ENCODE measurements at regions not wholly inside any gene's neighbourhood (a gene's known extent, or its start where the extent isn't known, plus 50 kb on each side); places are given as distances from the start of the nearest gene placed in this dataset.
"Not testable (repeated sequence)": the region's sequence is repeated elsewhere in the genome, so short reads cannot be mapped to it uniquely, and the experiment has no call there.

DNA sequence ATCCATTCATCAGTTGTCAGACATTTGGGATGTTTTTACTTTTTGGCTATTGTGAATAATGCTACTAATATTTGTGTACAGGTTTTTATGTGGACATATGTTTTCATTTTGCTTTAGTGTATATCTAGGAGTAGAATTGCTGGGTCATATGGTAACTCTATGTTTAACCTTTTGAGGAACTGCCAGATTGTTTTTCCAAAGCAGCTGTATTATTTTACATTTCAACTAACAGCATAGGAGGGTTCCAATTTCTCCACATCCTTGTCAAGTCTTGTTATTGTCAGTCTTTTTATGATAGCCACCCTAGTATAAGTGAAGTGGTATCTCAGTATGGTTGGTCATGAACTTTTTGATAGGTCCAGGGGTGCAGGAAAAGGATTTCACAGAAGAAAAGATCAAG, 114.5 kb upstream of the FAM9C start:
- peaks cover 0 to 13% (median 8%) of the 10 kb centered on the region in 8 donors for H3K9me3 Mint-ChIP-seq
- CTCF ChIA-PET (ENCODE audit: partially characterized antibody): no interaction called here
- intact Hi-C loops (cut with micrococcal nuclease): no loop called here

DNA sequence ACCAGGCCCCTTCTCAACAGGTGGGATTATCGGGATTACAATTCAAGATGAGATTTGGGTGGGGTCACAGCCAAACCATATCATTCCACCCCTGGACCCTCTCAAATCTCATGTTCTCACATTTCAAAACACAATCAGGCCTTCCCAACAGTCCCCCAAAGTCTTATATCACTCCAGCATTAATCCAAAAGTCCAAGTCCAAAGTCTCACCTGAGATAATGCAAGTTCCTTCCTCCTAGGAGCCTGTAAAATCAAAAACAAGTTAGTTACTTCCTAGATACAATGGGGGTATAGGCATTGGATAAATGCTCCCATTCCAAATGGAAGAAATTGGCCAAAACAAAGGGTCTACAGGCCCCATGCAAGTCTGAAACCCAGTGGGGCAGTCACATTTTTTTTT, 111.1 kb upstream of the FAM9C start:
- Mint-ChIP-seq H3K9me3 (peaks cover 0 to 30% (median 23%) of the 10 kb centered on the region in 8 donors), H3K4me1 (peaks cover 10 to 34% (median 18%) of the 10 kb centered on the region in 4 donors), H3K27ac (peak overlapping the region in 2 of 7 donors; percentile 23 to 41)
- H3K9me3 ChIP-seq (ENCODE audit: control insufficient read depth in 1 of 2, low read length in 2 of 2); H3K4me3 Mint-ChIP-seq; H3K27me3 ChIP-seq (ENCODE audit: insufficient read depth, low read length); POLR2A ChIA-PET (ENCODE audit: partially characterized antibody); H3K36me3 Mint-ChIP-seq; DNase-seq; H3K27me3 Mint-ChIP-seq; H3K27ac ChIP-seq (ENCODE audit: low read depth, low read length); CTCF ChIA-PET (ENCODE audit: partially characterized antibody); H3K36me3 ChIP-seq (ENCODE audit: insufficient read depth, low read length); H3K4me3 ChIP-seq (ENCODE audit: low read length in 2 of 2); intact Hi-C loops (cut with micrococcal nuclease): not testable (repeated sequence)
- peaks cover 22% of the 10 kb centered on the region for H3K4me1 ChIP-seq (ENCODE audit: insufficient read depth, low read length)

More for the DNA sequence above, 114.5 kb upstream of the FAM9C start:
- H3K27ac Mint-ChIP-seq: no peak overlapping the region
- no peak for DNase-seq
- Histone ChIP-seq H3K4me3 (ENCODE audit: low read length in 2 of 2) (no peak overlapping the region), H3K4me1 (ENCODE audit: insufficient read depth, low read length) (peaks cover 3% of the 10 kb centered on the region), H3K27ac (ENCODE audit: low read depth, low read length) (no peak overlapping the region), H3K36me3 (ENCODE audit: insufficient read depth, low read length) (no peaks in the 10 kb centered on the region), H3K9me3 (ENCODE audit: control insufficient read depth in 1 of 2, low read length in 2 of 2) (no peaks in the 10 kb centered on the region), H3K27me3 (ENCODE audit: insufficient read depth, low read length) (no peaks in the 10 kb centered on the region)
- H3K27me3 Mint-ChIP-seq: no peaks in the 10 kb centered on the region
- no peaks in the 10 kb centered on the region for H3K36me3 Mint-ChIP-seq
- H3K4me1 Mint-ChIP-seq: peaks cover 5 to 17% (median 7%) of the 10 kb centered on the region in 4 donors
- no peak overlapping the region for H3K4me3 Mint-ChIP-seq
- POLR2A ChIA-PET (ENCODE audit: partially characterized antibody): no interaction called here

DNA sequence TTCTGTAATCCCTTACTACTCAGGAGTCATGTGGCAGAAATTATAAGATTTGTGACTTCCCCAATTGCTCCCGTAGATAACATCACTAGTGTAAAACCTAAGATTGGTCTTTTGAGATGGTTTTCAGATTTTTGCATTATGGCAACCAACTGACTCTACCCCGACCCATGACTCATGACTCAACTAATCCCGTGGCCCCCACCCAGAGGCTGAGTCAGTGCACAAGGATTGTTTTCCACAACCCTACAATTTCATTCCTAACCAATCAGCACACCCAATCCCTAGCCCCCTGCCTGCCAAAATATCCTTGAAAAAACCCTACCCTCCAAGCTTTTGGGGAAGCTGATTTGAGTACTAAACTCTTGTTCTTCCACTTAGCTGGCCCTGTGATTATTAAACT, 109.4 kb upstream of the FAM9C start:
- no peaks in the 10 kb centered on the region for H3K27me3 ChIP-seq (ENCODE audit: insufficient read depth, low read length)
- peak overlapping the region in 6 of 7 donors; percentile 37 to 69 (median 48) for H3K27ac Mint-ChIP-seq
- H3K27ac ChIP-seq (ENCODE audit: low read depth, low read length): no peak overlapping the region
- peaks cover 0 to 3% of the 10 kb centered on the region in 2 donors for H3K36me3 Mint-ChIP-seq
- ChIA-PET POLR2A (ENCODE audit: partially characterized antibody) (no interaction called here), CTCF (ENCODE audit: partially characterized antibody) (interaction anchor here (2.2 kb wide), 1 partner anchor 61 kb away, joined by 7 read pairs; no protein-coding TSS in a partner anchor)
- intact Hi-C loops (cut with micrococcal nuclease): loop anchor here (2.0 kb wide), 1 partner anchor 61 kb away; no protein-coding TSS in a partner anchor
- no peaks in the 10 kb centered on the region for H3K36me3 ChIP-seq (ENCODE audit: insufficient read depth, low read length)
- no peaks in the 10 kb centered on the region for H3K9me3 ChIP-seq (ENCODE audit: control insufficient read depth in 1 of 2, low read length in 2 of 2)
- H3K9me3 Mint-ChIP-seq: peaks cover 0 to 30% (median 23%) of the 10 kb centered on the region in 8 donors
- peaks cover 10 to 34% (median 17%) of the 10 kb centered on the region in 4 donors for H3K4me1 Mint-ChIP-seq
- H3K4me3 Mint-ChIP-seq: peak overlapping the region in 1 of 8 donors; percentile 7
- H3K4me1 ChIP-seq (ENCODE audit: insufficient read depth, low read length): peaks cover 22% of the 10 kb centered on the region
- no peaks in the 10 kb centered on the region for H3K27me3 Mint-ChIP-seq
- no peak for DNase-seq
- H3K4me3 ChIP-seq (ENCODE audit: low read length in 2 of 2): no peak overlapping the region

DNA sequence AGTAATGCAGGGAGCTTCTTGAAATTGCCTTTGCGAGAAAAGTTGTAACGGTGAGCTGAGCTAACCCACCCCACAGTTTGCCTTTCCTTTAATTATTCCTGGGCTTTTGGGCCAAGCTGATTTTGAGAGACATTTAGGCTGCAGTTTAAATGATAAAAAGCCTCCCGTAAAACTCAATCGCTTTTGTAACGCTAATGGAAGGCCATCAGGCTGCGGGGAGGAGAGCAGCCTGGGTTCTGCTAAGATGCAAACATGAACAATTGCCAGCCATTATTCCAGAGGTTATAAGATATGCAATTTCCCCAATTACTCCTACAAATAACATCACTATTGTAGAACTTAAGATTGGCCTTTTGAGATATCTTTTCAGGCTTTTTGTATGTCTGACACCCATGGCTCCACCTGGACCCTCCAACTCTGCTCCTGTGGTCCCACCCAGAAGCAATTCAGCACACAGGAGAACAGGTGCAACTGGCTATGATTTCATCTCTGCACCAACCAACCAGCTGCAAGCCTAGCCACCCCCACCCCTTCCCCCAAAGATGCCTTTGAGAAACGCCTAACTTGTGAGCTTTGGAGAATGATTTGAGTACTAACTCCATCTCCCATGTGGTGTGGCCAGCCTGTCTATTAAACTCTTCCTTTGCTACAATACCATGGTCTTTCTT, 108.2 kb upstream of the FAM9C start:
- H3K9me3 ChIP-seq (ENCODE audit: control insufficient read depth in 1 of 2, low read length in 2 of 2): no peaks in the 10 kb centered on the region
- H3K4me3 ChIP-seq (ENCODE audit: low read length in 2 of 2): no peak overlapping the region
- peaks cover 22% of the 10 kb centered on the region for H3K4me1 ChIP-seq (ENCODE audit: insufficient read depth, low read length)
- peaks cover 10 to 34% (median 17%) of the 10 kb centered on the region in 4 donors for H3K4me1 Mint-ChIP-seq
- H3K27me3 ChIP-seq (ENCODE audit: insufficient read depth, low read length): no peaks in the 10 kb centered on the region
- ChIA-PET POLR2A (ENCODE audit: partially characterized antibody) (interaction anchor here (0.9 to 1.9 kb wide), 11 partner anchors 14 to 321 kb away, joined by 3 to 13 read pairs (median 4); no protein-coding TSS in a partner anchor), CTCF (ENCODE audit: partially characterized antibody) (interaction anchor here (1.0 to 2.2 kb wide), 3 partner anchors 13 to 60 kb away, joined by 3 to 7 read pairs (median 3); no protein-coding TSS in a partner anchor)
- peak overlapping the region; percentile 51 for H3K27ac ChIP-seq (ENCODE audit: low read depth, low read length)
- no peaks in the 10 kb centered on the region for H3K36me3 ChIP-seq (ENCODE audit: insufficient read depth, low read length)
- intact Hi-C loops (cut with micrococcal nuclease): loop anchor here (2.0 kb wide), 1 partner anchor 60 kb away; no protein-coding TSS in a partner anchor
- no peak for DNase-seq
- H3K36me3 Mint-ChIP-seq: peaks cover 0 to 3% of the 10 kb centered on the region in 2 donors
- H3K27ac Mint-ChIP-seq: peak overlapping the region; percentile 88 to 97 (median 94)
- peaks cover 0 to 35% (median 24%) of the 10 kb centered on the region in 8 donors for H3K9me3 Mint-ChIP-seq
- peak overlapping the region in 4 of 8 donors; percentile 31 to 73 (median 63) for H3K4me3 Mint-ChIP-seq
- H3K27me3 Mint-ChIP-seq: no peaks in the 10 kb centered on the region

DNA sequence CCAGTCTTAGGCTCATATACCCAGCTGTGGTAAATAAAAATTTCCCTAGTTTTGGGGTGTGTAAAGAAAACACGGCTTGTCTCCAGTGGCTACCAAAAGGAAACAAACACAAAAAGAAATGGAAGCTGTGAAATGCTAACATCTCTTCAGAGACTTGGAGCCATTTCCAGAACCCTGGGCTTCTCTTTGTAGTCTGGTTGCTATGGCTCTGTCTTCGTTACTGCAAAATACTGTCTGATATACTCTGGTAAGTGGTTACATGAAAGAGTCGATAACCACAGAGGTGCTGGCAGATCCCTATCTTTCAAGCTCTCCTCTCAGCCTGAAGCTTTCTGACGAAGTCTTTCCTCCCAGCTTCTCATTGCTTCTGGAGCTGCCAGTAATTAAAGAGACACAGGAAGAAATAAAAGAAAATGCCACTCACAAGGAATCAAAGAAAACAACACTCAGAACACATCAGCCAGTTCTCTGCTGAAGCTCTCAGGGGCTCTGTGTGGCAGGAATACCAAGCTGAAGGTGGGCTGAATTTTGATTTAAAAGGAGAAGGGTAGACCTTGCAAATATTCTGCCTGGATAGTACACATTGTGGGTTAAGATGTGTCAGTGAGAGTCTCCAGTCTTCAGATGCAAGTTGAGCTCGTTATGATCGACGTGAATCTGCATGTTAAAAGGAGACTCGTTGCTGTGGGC, 107.6 kb upstream of the FAM9C start:
- Histone ChIP-seq H3K27me3 (ENCODE audit: insufficient read depth, low read length) (no peaks in the 10 kb centered on the region), H3K4me1 (ENCODE audit: insufficient read depth, low read length) (peaks cover 22% of the 10 kb centered on the region), H3K9me3 (ENCODE audit: control insufficient read depth in 1 of 2, low read length in 2 of 2) (no peaks in the 10 kb centered on the region), H3K4me3 (ENCODE audit: low read length in 2 of 2) (no peak overlapping the region), H3K27ac (ENCODE audit: low read depth, low read length) (peak overlapping the region; percentile 51), H3K36me3 (ENCODE audit: insufficient read depth, low read length) (no peaks in the 10 kb centered on the region)
- no peaks in the 10 kb centered on the region for H3K27me3 Mint-ChIP-seq
- ChIA-PET CTCF (ENCODE audit: partially characterized antibody) (interaction anchor here (1.0 to 2.2 kb wide), 4 partner anchors 12 to 336 kb away, joined by 3 to 7 read pairs (median 4); no protein-coding TSS in a partner anchor), POLR2A (ENCODE audit: partially characterized antibody) (interaction anchor here (0.6 to 1.9 kb wide), 14 partner anchors 14 to 322 kb away, joined by 3 to 13 read pairs (median 4); no protein-coding TSS in a partner anchor)
- peaks cover 10 to 34% (median 17%) of the 10 kb centered on the region in 4 donors for H3K4me1 Mint-ChIP-seq
- H3K27ac Mint-ChIP-seq: peak overlapping the region; percentile 88 to 97 (median 94)
- H3K36me3 Mint-ChIP-seq: peaks cover 0 to 4% of the 10 kb centered on the region in 2 donors
- intact Hi-C loops (cut with micrococcal nuclease): loop anchor here (2.0 kb wide), 1 partner anchor 59 kb away; no protein-coding TSS in a partner anchor
- peak overlapping the region; percentile 32 to 73 (median 58) for H3K4me3 Mint-ChIP-seq
- DNase-seq: peak; percentile 76 to 89 (median 84)
- peaks cover 0 to 41% (median 29%) of the 10 kb centered on the region in 8 donors for H3K9me3 Mint-ChIP-seq

DNA sequence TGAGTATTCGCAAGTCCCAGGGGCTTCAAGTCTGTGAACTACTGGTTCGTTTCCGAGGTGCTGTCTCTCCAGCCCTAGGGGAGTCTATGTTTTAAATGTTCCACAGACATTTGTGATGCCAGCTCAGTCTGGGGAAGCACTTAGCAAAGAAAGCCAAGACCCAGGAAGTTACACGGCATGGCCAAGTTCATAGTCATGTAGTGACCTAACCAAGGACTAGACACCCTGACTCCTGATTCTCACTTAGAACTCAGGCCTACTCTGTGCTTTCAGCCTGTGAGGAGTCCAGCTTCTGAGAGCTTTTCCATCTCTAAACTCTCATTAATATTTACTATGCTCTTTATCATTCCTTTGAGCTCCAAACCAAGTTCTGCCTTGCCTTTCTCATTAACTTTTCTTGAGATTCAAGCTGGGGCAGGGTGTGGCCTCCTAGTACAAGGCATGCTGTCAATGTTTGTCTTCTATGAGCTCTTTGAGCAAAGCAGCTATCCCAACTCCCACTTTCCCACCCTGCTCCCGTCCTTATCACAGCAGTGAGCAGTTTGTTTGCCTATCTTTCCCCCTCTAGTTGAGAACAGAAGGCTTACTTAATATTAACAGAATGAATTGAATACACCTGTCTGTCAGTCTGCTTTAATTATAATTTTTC, 105.4 kb upstream of the FAM9C start:
- Mint-ChIP-seq H3K4me3 (no peak overlapping the region), H3K4me1 (peaks cover 10 to 34% (median 16%) of the 10 kb centered on the region in 4 donors), H3K27me3 (no peaks in the 10 kb centered on the region), H3K27ac (peak overlapping the region in 6 of 7 donors; percentile 27 to 85 (median 45)), H3K36me3 (peaks cover 0 to 9% of the 10 kb centered on the region in 2 donors), H3K9me3 (peaks cover 0 to 40% (median 33%) of the 10 kb centered on the region in 8 donors)
- Histone ChIP-seq H3K9me3 (ENCODE audit: control insufficient read depth in 1 of 2, low read length in 2 of 2) (no peaks in the 10 kb centered on the region), H3K27me3 (ENCODE audit: insufficient read depth, low read length) (no peaks in the 10 kb centered on the region), H3K4me1 (ENCODE audit: insufficient read depth, low read length) (peaks cover 22% of the 10 kb centered on the region), H3K4me3 (ENCODE audit: low read length in 2 of 2) (no peak overlapping the region), H3K27ac (ENCODE audit: low read depth, low read length) (no peak overlapping the region), H3K36me3 (ENCODE audit: insufficient read depth, low read length) (no peaks in the 10 kb centered on the region)
- no peak for DNase-seq
- ChIA-PET CTCF (ENCODE audit: partially characterized antibody) (no interaction called here), POLR2A (ENCODE audit: partially characterized antibody) (no interaction called here)
- intact Hi-C loops (cut with micrococcal nuclease): no loop called here

Measured in CD4-positive, alpha-beta memory T cell (primary cell).